Keratinocyte (primary cell): ENCODE measurements at regions not wholly inside any gene's neighbourhood (a gene's known extent, or its start where the extent isn't known, plus 50 kb on each side); places are given as distances from the start of the nearest gene placed in this dataset.

ENCODE experiments used
- DNase-seq: peaks from one replicate; pipeline ENCODE4 v3.0.0-alpha.2; 2011; ENCODE audit warnings: low read depth, missing footprints, low spot score
- FAIRE-seq: peaks from 2 replicates; lab custom pipeline; 2011; peaks lifted over from hg19 to GRCh38; lab: Jason Lieb, UNC
- H2AFZ ChIP-seq: 2 replicates; pipeline ENCODE4 v1.6.0; 2012; ENCODE audit warnings: low read length, control low read depth, inconsistent platforms; ENCODE audit not compliant: control insufficient read depth
- H3K27ac ChIP-seq: 2 replicates; pipeline ENCODE4 v1.5.1; 2011; ENCODE audit warnings: low read length; ENCODE audit not compliant: control insufficient read depth, insufficient read depth
- H3K27me3 ChIP-seq: 3 replicates; pipeline ENCODE4 v1.6.0; 2011; ENCODE audit warnings: low read length; ENCODE audit not compliant: control insufficient read depth, insufficient read depth; ENCODE audit errors: extremely low read depth
- H3K36me3 ChIP-seq, 2 experiments: 2 replicates in 1 of 2; 3 replicates in 1 of 2; pipeline ENCODE4 v1.5.1; 2011; ENCODE audit warnings: low read length in 2 of 2, mild to moderate bottlenecking in 1 of 2; ENCODE audit not compliant: control insufficient read depth in 2 of 2, insufficient read depth in 2 of 2; ENCODE audit errors: extremely low read depth in 1 of 2
- H3K4me1 ChIP-seq: 3 replicates; pipeline ENCODE4 v1.5.1; 2011; ENCODE audit warnings: low read length; ENCODE audit not compliant: control insufficient read depth, insufficient read depth; ENCODE audit errors: extremely low read depth
- H3K4me2 ChIP-seq: 3 replicates; pipeline ENCODE4 v1.6.0; 2011; ENCODE audit warnings: low read depth, low read length; ENCODE audit not compliant: control insufficient read depth, insufficient read depth; ENCODE audit errors: extremely low read depth
- H3K4me3 ChIP-seq, 3 experiments: fragments of 200-600 bp in 1 of 3; sonication (generic) in 1 of 3; 2 replicates in 2 of 3; 3 replicates in 1 of 3; pipeline ENCODE4 v1.5.1; 2011 to 2016; ENCODE audit warnings: low read length in 3 of 3, mild to moderate bottlenecking in 3 of 3, control low read depth in 2 of 3, inconsistent platforms in 1 of 3, low read depth in 1 of 3, mixed read lengths in 1 of 3, mixed run types in 1 of 3, moderate library complexity in 1 of 3; ENCODE audit not compliant: control insufficient read depth in 2 of 3, insufficient read depth in 2 of 3; ENCODE audit errors: extremely low read depth in 1 of 3
- H3K79me2 ChIP-seq: 2 replicates; pipeline ENCODE4 v1.6.0; 2012; ENCODE audit warnings: low read length; ENCODE audit not compliant: control insufficient read depth, insufficient read depth
- H3K9ac ChIP-seq: 3 replicates; pipeline ENCODE4 v1.6.0; 2011; ENCODE audit warnings: low read length; ENCODE audit not compliant: control insufficient read depth, insufficient read depth; ENCODE audit errors: extremely low read depth
- H3K9me1 ChIP-seq: 3 replicates; pipeline ENCODE4 v1.6.0; 2011; ENCODE audit warnings: low read length; ENCODE audit not compliant: control insufficient read depth, insufficient read depth; ENCODE audit errors: extremely low read depth
- H3K9me3 ChIP-seq: 2 replicates; pipeline ENCODE4 v1.5.1; 2012; ENCODE audit warnings: low read depth, low read length; ENCODE audit not compliant: control insufficient read depth
- H4K20me1 ChIP-seq: 3 replicates; pipeline ENCODE4 v1.6.0; 2011; ENCODE audit warnings: low read length; ENCODE audit not compliant: control insufficient read depth, insufficient read depth; ENCODE audit errors: extremely low read depth
- EZH2 ChIP-seq: IDR thresholded peaks from one replicate; pipeline ENCODE4 v1.6.1; 2012; ENCODE audit warnings: inconsistent platforms, mild to moderate bottlenecking, low read length, moderate library complexity
- dilution Hi-C: fragments of 300-500 bp; cut with MboI; formaldehyde crosslinking; loops from one replicate; pipeline ENCODE4 v1.7.0; 2020; ENCODE audit warnings: low sequenced_read_pairs; ENCODE audit not compliant: extremely low pct_ligation_motif_present
- TF ChIP-seq, protein P1 (sequence below), 3 experiments: IDR thresholded peaks in 1 of 3; conservative IDR thresholded peaks in 1 of 3; optimal IDR thresholded peaks in 1 of 3; 2 replicates in 2 of 3; 3 replicates in 1 of 3; pipeline versions ENCODE3 to v1.5.1; 2011; ENCODE audit warnings: low read length in 3 of 3, mild to moderate bottlenecking in 3 of 3, moderate library complexity in 2 of 3, control low read depth in 1 of 3, inconsistent platforms in 1 of 3; ENCODE audit not compliant: insufficient read depth in 2 of 3; ENCODE audit errors: extremely low read depth in 1 of 3

DNA sequence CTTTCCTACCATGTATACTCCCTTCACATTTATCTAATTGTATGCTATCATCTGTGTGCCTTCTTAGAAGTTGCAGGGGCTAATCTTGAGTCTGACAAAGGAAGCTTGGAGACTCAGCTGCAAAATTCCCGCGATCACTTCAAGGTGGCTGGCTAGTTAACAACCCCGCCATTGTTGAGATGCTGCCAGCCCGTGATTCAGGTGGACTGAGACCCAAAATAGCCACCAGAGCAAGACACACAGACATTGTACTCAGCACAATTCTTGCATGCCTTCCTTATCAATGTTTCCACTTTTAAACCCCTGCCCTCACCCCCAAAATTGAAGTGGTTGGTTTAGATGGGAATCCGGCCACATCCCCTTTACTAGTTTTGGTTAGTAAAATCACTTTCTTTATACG, 225.8 kb upstream of the ZNF717 start:
- Histone ChIP-seq H3K4me3 (no peak overlapping the region), H3K9me3 (no peaks in the 10 kb centered on the region), H3K36me3 (no peaks in the 10 kb centered on the region), H3K9me1 (no peaks in the 10 kb centered on the region), H3K27ac (no peak overlapping the region), H3K9ac (no peak overlapping the region), H4K20me1 (no peaks in the 10 kb centered on the region), H3K79me2 (no peaks in the 10 kb centered on the region), H3K27me3 (no peaks in the 10 kb centered on the region), H3K4me1 (no peaks in the 10 kb centered on the region), H2AFZ (no peak overlapping the region), H3K4me2 (no peak overlapping the region)
- dilution Hi-C loops, result no loop called here
- DNase-seq (no peak), FAIRE-seq (no peak)
- no peak for TF ChIP-seq EZH2
- TF ChIP-seq, protein P1, sequence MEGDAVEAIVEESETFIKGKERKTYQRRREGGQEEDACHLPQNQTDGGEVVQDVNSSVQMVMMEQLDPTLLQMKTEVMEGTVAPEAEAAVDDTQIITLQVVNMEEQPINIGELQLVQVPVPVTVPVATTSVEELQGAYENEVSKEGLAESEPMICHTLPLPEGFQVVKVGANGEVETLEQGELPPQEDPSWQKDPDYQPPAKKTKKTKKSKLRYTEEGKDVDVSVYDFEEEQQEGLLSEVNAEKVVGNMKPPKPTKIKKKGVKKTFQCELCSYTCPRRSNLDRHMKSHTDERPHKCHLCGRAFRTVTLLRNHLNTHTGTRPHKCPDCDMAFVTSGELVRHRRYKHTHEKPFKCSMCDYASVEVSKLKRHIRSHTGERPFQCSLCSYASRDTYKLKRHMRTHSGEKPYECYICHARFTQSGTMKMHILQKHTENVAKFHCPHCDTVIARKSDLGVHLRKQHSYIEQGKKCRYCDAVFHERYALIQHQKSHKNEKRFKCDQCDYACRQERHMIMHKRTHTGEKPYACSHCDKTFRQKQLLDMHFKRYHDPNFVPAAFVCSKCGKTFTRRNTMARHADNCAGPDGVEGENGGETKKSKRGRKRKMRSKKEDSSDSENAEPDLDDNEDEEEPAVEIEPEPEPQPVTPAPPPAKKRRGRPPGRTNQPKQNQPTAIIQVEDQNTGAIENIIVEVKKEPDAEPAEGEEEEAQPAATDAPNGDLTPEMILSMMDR (optimal IDR thresholded peaks at IDR 0.05 in 1 of 3, IDR thresholded peaks at IDR 0.05 in 1 of 3, conservative IDR thresholded peaks at IDR 0.05 in 1 of 3; ENCODE audit: extremely low read depth in 1 of 3, insufficient read depth in 2 of 3, low read length in 3 of 3), result no peak

DNA sequence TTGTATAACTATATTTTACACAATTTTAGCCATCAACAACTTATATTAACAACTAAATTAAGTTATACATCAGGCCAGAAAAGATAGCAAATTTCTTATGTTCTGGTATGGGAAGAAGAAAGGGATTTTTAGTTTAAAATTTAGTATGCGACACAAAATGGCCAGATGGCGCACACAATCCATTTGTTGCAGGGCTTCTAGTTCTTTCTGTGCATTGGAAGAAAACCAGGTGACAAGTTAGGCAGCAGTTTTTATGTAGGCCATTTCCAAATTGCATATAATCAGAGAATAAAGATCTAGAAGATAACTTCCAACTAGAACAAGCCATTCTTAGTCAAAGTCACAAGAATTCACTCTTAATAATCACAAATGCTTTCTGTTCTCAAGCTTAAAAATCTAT, 230.1 kb upstream of the ZNF717 start:
- Histone ChIP-seq H3K4me3 (no peak overlapping the region), H3K27ac (no peak overlapping the region), H3K4me2 (no peak overlapping the region), H3K9ac (no peak overlapping the region), H3K4me1 (no peaks in the 10 kb centered on the region), H3K79me2 (no peaks in the 10 kb centered on the region), H3K27me3 (no peaks in the 10 kb centered on the region), H2AFZ (no peak overlapping the region), H3K9me1 (no peaks in the 10 kb centered on the region), H3K36me3 (no peaks in the 10 kb centered on the region), H3K9me3 (no peaks in the 10 kb centered on the region), H4K20me1 (no peaks in the 10 kb centered on the region)
- no peak for TF ChIP-seq EZH2
- TF ChIP-seq, protein P1 (optimal IDR thresholded peaks at IDR 0.05 in 1 of 3, IDR thresholded peaks at IDR 0.05 in 1 of 3, conservative IDR thresholded peaks at IDR 0.05 in 1 of 3; ENCODE audit: extremely low read depth in 1 of 3, insufficient read depth in 2 of 3, low read length in 3 of 3), result no peak
- no peak for FAIRE-seq
- dilution Hi-C loops, result no loop called here
- DNase-seq, result no peak
